ENCODE measurements at regions not wholly inside any gene's neighbourhood (a gene's known extent, or its start where the extent isn't known, plus 50 kb on each side); places are given as distances from the start of the nearest gene placed in this dataset.

- no peak overlapping the region for H3K4me3 ChIP-seq (ENCODE audit: low read depth, low read length)
- in situ Hi-C loops (cut with HindIII; ENCODE audit: low sequenced_read_pairs) = no loop called here
- DNase-seq (ENCODE audit: low read depth) = no peak
- TF ChIP-seq CTCF (IDR thresholded peaks at IDR 0.05; ENCODE audit: low read depth, low read length, missing control alignments) = no peak
Observed at GRCh38 chr4:149870008-149870407, 54.4 kb upstream of the IQCM start.

GRCh38 chr4:149881744-149882143 is 66.1 kb upstream of the IQCM start:
- TF ChIP-seq CTCF (IDR thresholded peaks at IDR 0.05; ENCODE audit: low read depth, low read length, missing control alignments) = no peak
- in situ Hi-C loops (cut with HindIII; ENCODE audit: low sequenced_read_pairs) = loop anchor here (25.0 kb wide), 1 partner anchor 519 kb away; no protein-coding TSS in a partner anchor
- no peak for DNase-seq (ENCODE audit: low read depth)
- no peak overlapping the region for H3K4me3 ChIP-seq (ENCODE audit: low read depth, low read length)

GRCh38 chr4:149882251-149882650 is 66.6 kb upstream of the IQCM start:
- no peak for DNase-seq (ENCODE audit: low read depth)
- in situ Hi-C loops (cut with HindIII; ENCODE audit: low sequenced_read_pairs) = loop anchor here (25.0 kb wide), 1 partner anchor 520 kb away; no protein-coding TSS in a partner anchor
- no peak for TF ChIP-seq CTCF (IDR thresholded peaks at IDR 0.05; ENCODE audit: low read depth, low read length, missing control alignments)
- H3K4me3 ChIP-seq (ENCODE audit: low read depth, low read length) = no peak overlapping the region

GRCh38 chr4:149884046-149884445 is 68.4 kb upstream of the IQCM start:
- no peak for DNase-seq (ENCODE audit: low read depth)
- no peak overlapping the region for H3K4me3 ChIP-seq (ENCODE audit: low read depth, low read length)
- no peak for TF ChIP-seq CTCF (IDR thresholded peaks at IDR 0.05; ENCODE audit: low read depth, low read length, missing control alignments)
- in situ Hi-C loops (cut with HindIII; ENCODE audit: low sequenced_read_pairs) = loop anchor here (25.0 kb wide), 1 partner anchor 522 kb away; no protein-coding TSS in a partner anchor

- TF ChIP-seq CTCF (IDR thresholded peaks at IDR 0.05; ENCODE audit: low read depth, low read length, missing control alignments) = no peak
- no peak for DNase-seq (ENCODE audit: low read depth)
- in situ Hi-C loops (cut with HindIII; ENCODE audit: low sequenced_read_pairs) = loop anchor here (25.0 kb wide), 1 partner anchor 522 kb away; no protein-coding TSS in a partner anchor
- H3K4me3 ChIP-seq (ENCODE audit: low read depth, low read length) = no peak overlapping the region
Observed at GRCh38 chr4:149884529-149885181, 69.0 kb upstream of the IQCM start.

GRCh38 chr4:149885896-149886295 is 70.3 kb upstream of the IQCM start:
- DNase-seq (ENCODE audit: low read depth) = no peak
- no peak for TF ChIP-seq CTCF (IDR thresholded peaks at IDR 0.05; ENCODE audit: low read depth, low read length, missing control alignments)
- in situ Hi-C loops (cut with HindIII; ENCODE audit: low sequenced_read_pairs) = loop anchor here (25.0 kb wide), 1 partner anchor 524 kb away; no protein-coding TSS in a partner anchor
- no peak overlapping the region for H3K4me3 ChIP-seq (ENCODE audit: low read depth, low read length)

Measured in astrocyte of the cerebellum (primary cell).